Chondrocyte (in vitro differentiated cells): ENCODE measurements at regions not wholly inside any gene's neighbourhood (a gene's known extent, or its start where the extent isn't known, plus 50 kb on each side); places are given as distances from the start of the nearest gene placed in this dataset.

Experiments used
- DNase-seq: peaks from one replicate; pipeline ENCODE4 v3.0.0; 2021; ENCODE audit warnings: mixed read lengths, low spot score
- H3K27ac Mint-ChIP-seq: one replicate; pipeline ENCODE4 v1.8.0; 2021; ENCODE audit warnings: mild to moderate bottlenecking, moderate library complexity, mixed read lengths; ENCODE audit not compliant: unreplicated experiment
- H3K27me3 Mint-ChIP-seq: 2 replicates; pipeline ENCODE4 v1.8.0; 2021; ENCODE audit warnings: low read depth, mixed read lengths
- H3K36me3 Mint-ChIP-seq: 2 replicates; pipeline ENCODE4 v1.8.0; 2021; ENCODE audit warnings: low read depth, mixed read lengths
- H3K4me1 Mint-ChIP-seq: 2 replicates; pipeline ENCODE4 v1.8.0; 2021; ENCODE audit warnings: low read depth, mild to moderate bottlenecking, mixed read lengths
- H3K4me3 Mint-ChIP-seq: one replicate; pipeline ENCODE4 v1.8.0; 2021; ENCODE audit warnings: mild to moderate bottlenecking, moderate library complexity, mixed read lengths; ENCODE audit not compliant: unreplicated experiment
- H3K9me3 Mint-ChIP-seq: 2 replicates; pipeline ENCODE4 v1.8.0; 2021; ENCODE audit warnings: low read depth, mixed read lengths
- TF ChIP-seq, protein P1 (sequence below): fragments of 200-600 bp; sonication (generic); IDR thresholded peaks from 2 replicates; pipeline ENCODE4 v1.5.0; 2021; ENCODE audit warnings: antibody characterized with exemption, mild to moderate bottlenecking, moderate library complexity

GRCh38 chr5:17697671-17698070 lies 63.4 kb downstream of the TAF11L14 start:
- H3K4me1 Mint-ChIP-seq, result peaks cover 4% of the 10 kb centered on the region
- TF ChIP-seq, protein P1, sequence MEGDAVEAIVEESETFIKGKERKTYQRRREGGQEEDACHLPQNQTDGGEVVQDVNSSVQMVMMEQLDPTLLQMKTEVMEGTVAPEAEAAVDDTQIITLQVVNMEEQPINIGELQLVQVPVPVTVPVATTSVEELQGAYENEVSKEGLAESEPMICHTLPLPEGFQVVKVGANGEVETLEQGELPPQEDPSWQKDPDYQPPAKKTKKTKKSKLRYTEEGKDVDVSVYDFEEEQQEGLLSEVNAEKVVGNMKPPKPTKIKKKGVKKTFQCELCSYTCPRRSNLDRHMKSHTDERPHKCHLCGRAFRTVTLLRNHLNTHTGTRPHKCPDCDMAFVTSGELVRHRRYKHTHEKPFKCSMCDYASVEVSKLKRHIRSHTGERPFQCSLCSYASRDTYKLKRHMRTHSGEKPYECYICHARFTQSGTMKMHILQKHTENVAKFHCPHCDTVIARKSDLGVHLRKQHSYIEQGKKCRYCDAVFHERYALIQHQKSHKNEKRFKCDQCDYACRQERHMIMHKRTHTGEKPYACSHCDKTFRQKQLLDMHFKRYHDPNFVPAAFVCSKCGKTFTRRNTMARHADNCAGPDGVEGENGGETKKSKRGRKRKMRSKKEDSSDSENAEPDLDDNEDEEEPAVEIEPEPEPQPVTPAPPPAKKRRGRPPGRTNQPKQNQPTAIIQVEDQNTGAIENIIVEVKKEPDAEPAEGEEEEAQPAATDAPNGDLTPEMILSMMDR, result no peak
- no peak for DNase-seq
- peaks cover 11% of the 10 kb centered on the region for H3K9me3 Mint-ChIP-seq
- peaks cover 2% of the 10 kb centered on the region for H3K36me3 Mint-ChIP-seq
- no peak overlapping the region for H3K27ac Mint-ChIP-seq
- no peaks in the 10 kb centered on the region for H3K27me3 Mint-ChIP-seq
- no peak overlapping the region for H3K4me3 Mint-ChIP-seq

GRCh38 chr5:17709011-17709710 lies 74.9 kb downstream of the TAF11L14 start:
- Mint-ChIP-seq H3K9me3 (peaks cover 5% of the 10 kb centered on the region), H3K4me3 (no peak overlapping the region), H3K36me3 (no peaks in the 10 kb centered on the region), H3K27me3 (no peaks in the 10 kb centered on the region), H3K4me1 (peaks cover 5% of the 10 kb centered on the region), H3K27ac (no peak overlapping the region)
- no peak for DNase-seq
- TF ChIP-seq, protein P1, result no peak

GRCh38 chr5:17713301-17713700 lies 79.0 kb downstream of the TAF11L14 start:
- TF ChIP-seq, protein P1, result no peak
- H3K9me3 Mint-ChIP-seq, result peaks cover 5% of the 10 kb centered on the region
- H3K36me3 Mint-ChIP-seq, result no peaks in the 10 kb centered on the region
- no peak for DNase-seq
- no peak overlapping the region for H3K27ac Mint-ChIP-seq
- H3K4me1 Mint-ChIP-seq, result peaks cover 5% of the 10 kb centered on the region
- H3K4me3 Mint-ChIP-seq, result no peak overlapping the region
- no peaks in the 10 kb centered on the region for H3K27me3 Mint-ChIP-seq

GRCh38 chr5:17714186-17714585 lies 79.9 kb downstream of the TAF11L14 start:
- Mint-ChIP-seq H3K4me3 (no peak overlapping the region), H3K4me1 (peaks cover 5% of the 10 kb centered on the region), H3K36me3 (no peaks in the 10 kb centered on the region), H3K27ac (no peak overlapping the region), H3K9me3 (peaks cover 5% of the 10 kb centered on the region), H3K27me3 (no peaks in the 10 kb centered on the region)
- TF ChIP-seq, protein P1, result no peak
- DNase-seq, result no peak

DNA sequence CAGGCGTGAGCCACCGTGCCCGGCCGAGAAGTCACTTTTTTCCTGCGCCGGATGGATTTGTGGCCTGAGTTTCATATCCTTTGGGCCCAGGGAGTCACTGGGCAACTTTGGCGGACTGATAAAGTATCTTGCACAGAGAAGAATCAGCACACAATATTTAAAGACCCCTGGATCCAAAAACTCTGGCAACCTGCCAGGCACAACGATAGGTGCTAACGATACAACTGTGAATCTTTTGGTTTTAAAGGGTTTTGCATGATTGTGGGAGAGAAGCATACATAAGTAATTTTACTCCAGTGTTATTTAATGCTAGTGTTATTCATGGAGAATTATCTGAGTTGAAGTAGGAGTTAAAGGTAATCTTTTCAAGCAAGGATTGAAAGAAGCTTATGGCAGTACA lies 85.3 kb downstream of the TAF11L14 start:
- TF ChIP-seq, protein P1, result no peak
- H3K36me3 Mint-ChIP-seq, result no peaks in the 10 kb centered on the region
- no peak overlapping the region for H3K4me3 Mint-ChIP-seq

More for the DNA sequence above, 85.3 kb downstream of the TAF11L14 start:
- DNase-seq, result no peak
- Mint-ChIP-seq H3K4me1 (peaks cover 9% of the 10 kb centered on the region), H3K27ac (no peak overlapping the region), H3K27me3 (no peaks in the 10 kb centered on the region), H3K9me3 (peaks cover 5% of the 10 kb centered on the region)
